ENCODE measurements at regions not wholly inside any gene's neighbourhood (a gene's known extent, or its start where the extent isn't known, plus 50 kb on each side); places are given as distances from the start of the nearest gene placed in this dataset.

GRCh38 chr5:101943784-101944183 lies 352.3 kb downstream of the SLCO4C1 start:
- TF ChIP-seq, protein P1, sequence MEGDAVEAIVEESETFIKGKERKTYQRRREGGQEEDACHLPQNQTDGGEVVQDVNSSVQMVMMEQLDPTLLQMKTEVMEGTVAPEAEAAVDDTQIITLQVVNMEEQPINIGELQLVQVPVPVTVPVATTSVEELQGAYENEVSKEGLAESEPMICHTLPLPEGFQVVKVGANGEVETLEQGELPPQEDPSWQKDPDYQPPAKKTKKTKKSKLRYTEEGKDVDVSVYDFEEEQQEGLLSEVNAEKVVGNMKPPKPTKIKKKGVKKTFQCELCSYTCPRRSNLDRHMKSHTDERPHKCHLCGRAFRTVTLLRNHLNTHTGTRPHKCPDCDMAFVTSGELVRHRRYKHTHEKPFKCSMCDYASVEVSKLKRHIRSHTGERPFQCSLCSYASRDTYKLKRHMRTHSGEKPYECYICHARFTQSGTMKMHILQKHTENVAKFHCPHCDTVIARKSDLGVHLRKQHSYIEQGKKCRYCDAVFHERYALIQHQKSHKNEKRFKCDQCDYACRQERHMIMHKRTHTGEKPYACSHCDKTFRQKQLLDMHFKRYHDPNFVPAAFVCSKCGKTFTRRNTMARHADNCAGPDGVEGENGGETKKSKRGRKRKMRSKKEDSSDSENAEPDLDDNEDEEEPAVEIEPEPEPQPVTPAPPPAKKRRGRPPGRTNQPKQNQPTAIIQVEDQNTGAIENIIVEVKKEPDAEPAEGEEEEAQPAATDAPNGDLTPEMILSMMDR (IDR thresholded peaks at IDR 0.05) = no peak
- TF ChIP-seq REST (IDR thresholded peaks at IDR 0.05; ENCODE audit: insufficient read depth in 1 of 2, low read depth in 2 of 2, low read length in 1 of 2) = no peak
- TF ChIP-seq POLR2AphosphoS5 (IDR thresholded peaks at IDR 0.05; ENCODE audit: low read depth, low read length) = no peak
